Keratinocyte (primary cell): ENCODE measurements at regions not wholly inside any gene's neighbourhood (a gene's known extent, or its start where the extent isn't known, plus 50 kb on each side); places are given as distances from the start of the nearest gene placed in this dataset.

Source experiments
- DNase-seq: peaks from one replicate; pipeline ENCODE4 v3.0.0-alpha.2; 2011; ENCODE audit warnings: low read depth, missing footprints, low spot score
- FAIRE-seq: peaks from 2 replicates; lab custom pipeline; 2011; peaks lifted over from hg19 to GRCh38; lab: Jason Lieb, UNC
- H2AFZ ChIP-seq: 2 replicates; pipeline ENCODE4 v1.6.0; 2012; ENCODE audit warnings: low read length, control low read depth, inconsistent platforms; ENCODE audit not compliant: control insufficient read depth
- H3K27ac ChIP-seq: 2 replicates; pipeline ENCODE4 v1.5.1; 2011; ENCODE audit warnings: low read length; ENCODE audit not compliant: control insufficient read depth, insufficient read depth
- H3K27me3 ChIP-seq: 3 replicates; pipeline ENCODE4 v1.6.0; 2011; ENCODE audit warnings: low read length; ENCODE audit not compliant: control insufficient read depth, insufficient read depth; ENCODE audit errors: extremely low read depth
- H3K36me3 ChIP-seq, 2 experiments: 2 replicates in 1 of 2; 3 replicates in 1 of 2; pipeline ENCODE4 v1.5.1; 2011; ENCODE audit warnings: low read length in 2 of 2, mild to moderate bottlenecking in 1 of 2; ENCODE audit not compliant: control insufficient read depth in 2 of 2, insufficient read depth in 2 of 2; ENCODE audit errors: extremely low read depth in 1 of 2
- H3K4me1 ChIP-seq: 3 replicates; pipeline ENCODE4 v1.5.1; 2011; ENCODE audit warnings: low read length; ENCODE audit not compliant: control insufficient read depth, insufficient read depth; ENCODE audit errors: extremely low read depth
- H3K4me2 ChIP-seq: 3 replicates; pipeline ENCODE4 v1.6.0; 2011; ENCODE audit warnings: low read depth, low read length; ENCODE audit not compliant: control insufficient read depth, insufficient read depth; ENCODE audit errors: extremely low read depth
- H3K4me3 ChIP-seq, 3 experiments: fragments of 200-600 bp in 1 of 3; sonication (generic) in 1 of 3; 2 replicates in 2 of 3; 3 replicates in 1 of 3; pipeline ENCODE4 v1.5.1; 2011 to 2016; ENCODE audit warnings: low read length in 3 of 3, mild to moderate bottlenecking in 3 of 3, control low read depth in 2 of 3, inconsistent platforms in 1 of 3, low read depth in 1 of 3, mixed read lengths in 1 of 3, mixed run types in 1 of 3, moderate library complexity in 1 of 3; ENCODE audit not compliant: control insufficient read depth in 2 of 3, insufficient read depth in 2 of 3; ENCODE audit errors: extremely low read depth in 1 of 3
- H3K79me2 ChIP-seq: 2 replicates; pipeline ENCODE4 v1.6.0; 2012; ENCODE audit warnings: low read length; ENCODE audit not compliant: control insufficient read depth, insufficient read depth
- H3K9ac ChIP-seq: 3 replicates; pipeline ENCODE4 v1.6.0; 2011; ENCODE audit warnings: low read length; ENCODE audit not compliant: control insufficient read depth, insufficient read depth; ENCODE audit errors: extremely low read depth
- H3K9me1 ChIP-seq: 3 replicates; pipeline ENCODE4 v1.6.0; 2011; ENCODE audit warnings: low read length; ENCODE audit not compliant: control insufficient read depth, insufficient read depth; ENCODE audit errors: extremely low read depth
- H3K9me3 ChIP-seq: 2 replicates; pipeline ENCODE4 v1.5.1; 2012; ENCODE audit warnings: low read depth, low read length; ENCODE audit not compliant: control insufficient read depth
- H4K20me1 ChIP-seq: 3 replicates; pipeline ENCODE4 v1.6.0; 2011; ENCODE audit warnings: low read length; ENCODE audit not compliant: control insufficient read depth, insufficient read depth; ENCODE audit errors: extremely low read depth
- CTCF ChIP-seq, 3 experiments: IDR thresholded peaks in 1 of 3; conservative IDR thresholded peaks in 1 of 3; optimal IDR thresholded peaks in 1 of 3; 2 replicates in 2 of 3; 3 replicates in 1 of 3; pipeline versions ENCODE3 to v1.5.1; 2011; ENCODE audit warnings: low read length in 3 of 3, mild to moderate bottlenecking in 3 of 3, moderate library complexity in 2 of 3, control low read depth in 1 of 3, inconsistent platforms in 1 of 3; ENCODE audit not compliant: insufficient read depth in 2 of 3; ENCODE audit errors: extremely low read depth in 1 of 3
- EZH2 ChIP-seq: IDR thresholded peaks from one replicate; pipeline ENCODE4 v1.6.1; 2012; ENCODE audit warnings: inconsistent platforms, mild to moderate bottlenecking, low read length, moderate library complexity
- dilution Hi-C: fragments of 300-500 bp; cut with MboI; formaldehyde crosslinking; loops from one replicate; pipeline ENCODE4 v1.7.0; 2020; ENCODE audit warnings: low sequenced_read_pairs; ENCODE audit not compliant: extremely low pct_ligation_motif_present

GRCh38 chr14:98775892-98776291, 496.1 kb downstream of the BCL11B start:
- no peaks in the 10 kb centered on the region for H3K36me3 ChIP-seq
- no peak overlapping the region for H3K4me3 ChIP-seq
- dilution Hi-C loops = no loop called here
- no peak for TF ChIP-seq CTCF (optimal IDR thresholded peaks at IDR 0.05 in 1 of 3, IDR thresholded peaks at IDR 0.05 in 1 of 3, conservative IDR thresholded peaks at IDR 0.05 in 1 of 3; ENCODE audit: extremely low read depth in 1 of 3, insufficient read depth in 2 of 3, low read length in 3 of 3)
- no peak for TF ChIP-seq EZH2
- no peak overlapping the region for H3K9ac ChIP-seq
- H2AFZ ChIP-seq = no peak overlapping the region
- H3K9me1 ChIP-seq = no peaks in the 10 kb centered on the region
- FAIRE-seq = no peak
- H3K79me2 ChIP-seq = no peaks in the 10 kb centered on the region
- no peaks in the 10 kb centered on the region for H4K20me1 ChIP-seq
- no peaks in the 10 kb centered on the region for H3K9me3 ChIP-seq
- H3K4me1 ChIP-seq = no peaks in the 10 kb centered on the region
- H3K27ac ChIP-seq = no peak overlapping the region
- DNase-seq = no peak
- H3K27me3 ChIP-seq = no peaks in the 10 kb centered on the region
- no peak overlapping the region for H3K4me2 ChIP-seq

- TF ChIP-seq CTCF (optimal IDR thresholded peaks at IDR 0.05 in 1 of 3, IDR thresholded peaks at IDR 0.05 in 1 of 3, conservative IDR thresholded peaks at IDR 0.05 in 1 of 3; ENCODE audit: extremely low read depth in 1 of 3, insufficient read depth in 2 of 3, low read length in 3 of 3) (no peak), EZH2 (no peak)
- dilution Hi-C loops = no loop called here
- H3K4me3 ChIP-seq = no peak overlapping the region
Measured at GRCh38 chr14:98782062-98782461, 489.9 kb downstream of the BCL11B start.

More at GRCh38 chr14:98782062-98782461, 489.9 kb downstream of the BCL11B start:
- H3K9me1 ChIP-seq = no peaks in the 10 kb centered on the region
- H3K79me2 ChIP-seq = no peaks in the 10 kb centered on the region
- peaks cover 2% of the 10 kb centered on the region for H3K9me3 ChIP-seq
- H4K20me1 ChIP-seq = no peaks in the 10 kb centered on the region
- no peak for DNase-seq
- no peaks in the 10 kb centered on the region for H3K4me1 ChIP-seq
- peaks cover 6% of the 10 kb centered on the region for H3K27me3 ChIP-seq
- H3K27ac ChIP-seq = no peak overlapping the region
- H3K9ac ChIP-seq = no peak overlapping the region
- H3K36me3 ChIP-seq = no peaks in the 10 kb centered on the region
- no peak overlapping the region for H2AFZ ChIP-seq
- H3K4me2 ChIP-seq = no peak overlapping the region
- no peak for FAIRE-seq
